DMS79 (cell line): ENCODE measurements at regions not wholly inside any gene's neighbourhood (a gene's known extent, or its start where the extent isn't known, plus 50 kb on each side); places are given as distances from the start of the nearest gene placed in this dataset.
A peak's percentile ranks its signal among the peaks of the same experiment; 100 is the strongest.

ENCODE experiments used
- DNase-seq: peaks from one replicate; lab custom pipeline; 2025; lab: John Stamatoyannopoulos, UW

DNA sequence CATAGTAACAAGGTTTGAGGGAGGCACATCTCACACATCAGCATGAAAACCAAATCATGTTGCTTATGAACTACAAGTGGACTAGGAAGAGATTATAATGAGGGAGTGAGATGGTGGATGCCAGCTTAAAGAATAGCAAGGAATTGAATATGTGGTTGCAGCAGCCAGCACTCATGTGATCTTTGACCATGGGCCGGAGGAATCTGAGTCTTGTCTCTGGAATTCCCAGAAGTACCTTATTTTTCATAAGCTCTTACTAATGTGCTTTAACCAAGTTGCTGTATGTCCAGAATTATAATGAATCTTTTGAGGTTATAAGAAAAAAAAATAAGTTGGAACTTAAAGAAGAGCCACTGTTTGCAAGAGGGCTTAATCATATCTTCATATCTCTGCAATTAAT is 97.0 kb downstream of the DISP1 start:
- DNase-seq = no peak

- DNase-seq = no peak
Measured at GRCh38 chr1:222912730-222913129, 97.9 kb downstream of the DISP1 start.

DNA sequence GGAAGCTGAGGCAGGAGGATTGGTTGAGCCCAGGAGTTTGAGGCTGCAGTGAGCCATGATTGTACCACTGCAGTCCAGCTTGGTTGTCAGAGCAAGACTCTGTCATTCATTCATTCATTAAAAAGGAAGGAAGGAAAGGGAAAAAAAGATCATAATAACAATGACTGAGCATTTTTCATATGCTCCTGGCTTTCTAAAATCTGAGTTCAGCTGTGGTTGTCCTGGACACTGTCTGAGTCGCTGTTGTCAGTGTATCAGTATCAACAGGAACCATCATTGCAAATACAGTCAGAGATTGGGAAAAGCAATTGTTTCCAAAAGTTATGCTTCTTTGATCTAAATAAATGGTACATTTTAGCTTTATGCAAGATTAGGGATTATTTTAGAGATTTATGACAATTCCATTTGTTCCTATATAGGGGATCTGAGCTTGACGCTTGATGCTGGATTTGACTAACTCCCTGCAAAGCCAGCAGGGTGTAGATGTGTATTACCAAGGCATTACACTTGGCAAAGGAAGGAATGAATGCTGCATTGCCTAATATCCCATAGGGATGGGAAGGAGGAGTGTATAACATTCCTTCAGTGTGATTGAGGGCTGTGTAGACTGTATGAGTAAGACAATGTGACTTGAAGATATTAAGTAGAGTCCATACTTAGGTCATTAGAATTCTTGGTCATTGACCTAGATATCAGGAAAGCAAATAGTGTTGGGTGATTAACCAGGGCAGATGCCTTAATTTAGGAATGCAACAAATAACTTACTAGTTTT is 100.2 kb downstream of the DISP1 start:
- no peak for DNase-seq

DNA sequence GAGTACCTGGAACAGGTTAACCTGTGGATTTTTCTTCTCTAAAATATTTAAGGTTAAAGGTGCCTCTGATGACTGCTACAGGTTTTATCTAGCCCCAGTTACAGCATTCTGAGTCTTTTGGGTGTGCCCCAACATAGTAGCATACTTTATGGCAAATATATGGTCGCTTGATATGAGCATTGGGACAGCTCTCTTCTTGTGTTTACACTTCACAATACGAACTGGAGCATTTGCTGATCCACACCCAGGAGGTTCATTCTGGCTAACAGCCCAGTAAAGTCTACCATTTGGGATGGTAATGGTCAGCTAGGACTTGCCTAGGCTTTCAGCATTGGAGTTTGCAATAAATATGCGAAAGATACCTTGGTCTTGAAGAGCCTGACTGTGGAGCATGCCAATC is 101.3 kb downstream of the DISP1 start:
- no peak for DNase-seq

GRCh38 chr1:222918801-222919477 is 104.1 kb downstream of the DISP1 start:
- DNase-seq = no peak

DNA sequence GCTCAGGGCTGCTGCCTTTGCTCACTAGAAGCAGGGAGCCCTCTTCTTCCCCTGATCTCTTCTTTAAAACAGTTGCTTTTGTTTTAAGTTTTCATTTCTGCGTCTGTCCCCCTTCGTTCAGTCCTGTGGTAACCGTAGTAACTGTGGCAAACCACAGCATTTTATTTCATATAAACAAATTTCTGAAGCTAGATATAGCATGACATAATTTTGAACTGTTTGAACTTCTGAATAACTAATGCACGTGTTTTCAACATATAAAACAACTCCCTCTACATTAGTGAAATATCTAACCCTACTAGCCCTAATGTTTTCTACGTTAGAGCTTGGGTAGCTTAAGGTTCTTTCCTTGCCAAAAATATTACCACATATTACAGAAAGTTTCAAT is 104.6 kb downstream of the DISP1 start:
- DNase-seq = no peak

DNA sequence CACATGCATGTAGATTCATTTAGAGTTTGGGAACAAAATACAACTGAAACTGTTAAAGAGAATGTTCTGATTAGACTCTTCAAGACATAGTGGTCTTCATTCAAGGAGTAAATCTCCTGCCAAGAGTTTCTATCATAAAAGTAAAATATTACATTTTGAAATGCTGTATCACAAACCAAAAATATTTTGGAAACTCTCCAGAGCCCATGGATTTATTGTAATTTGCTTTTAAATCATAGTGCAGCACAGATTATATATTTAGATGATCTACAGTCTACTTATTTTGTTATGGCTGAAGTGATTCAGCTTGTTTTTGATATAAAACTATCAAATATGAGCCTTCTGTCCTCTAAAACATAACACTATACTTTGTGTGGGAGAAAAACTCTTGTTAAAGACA is 105.3 kb downstream of the DISP1 start:
- DNase-seq = no peak

GRCh38 chr1:222921945-222922344 is 107.1 kb downstream of the DISP1 start:
- DNase-seq = no peak

DNA sequence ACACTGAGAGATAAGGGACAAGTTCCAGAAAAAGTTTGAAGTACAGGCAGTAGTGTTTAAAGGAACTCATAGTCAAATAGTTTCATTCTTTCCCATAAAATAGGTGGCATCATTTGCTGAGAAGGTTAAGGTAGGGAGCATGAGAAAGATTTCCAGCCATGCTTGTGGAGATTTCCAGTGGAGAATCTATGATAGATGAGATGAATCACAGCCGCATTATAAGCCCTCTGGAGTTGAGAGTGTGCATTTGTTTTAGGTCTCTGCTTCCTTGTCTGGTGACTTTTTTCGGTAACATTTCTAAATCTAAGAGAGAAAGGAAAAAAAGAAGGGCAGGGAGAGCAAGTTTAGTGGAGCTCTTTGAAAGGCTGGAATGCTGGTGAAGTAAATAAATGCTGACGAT is 108.7 kb downstream of the DISP1 start:
- DNase-seq = no peak

- no peak for DNase-seq
Measured at GRCh38 chr1:222924136-222924706, 109.4 kb downstream of the DISP1 start.

DNA sequence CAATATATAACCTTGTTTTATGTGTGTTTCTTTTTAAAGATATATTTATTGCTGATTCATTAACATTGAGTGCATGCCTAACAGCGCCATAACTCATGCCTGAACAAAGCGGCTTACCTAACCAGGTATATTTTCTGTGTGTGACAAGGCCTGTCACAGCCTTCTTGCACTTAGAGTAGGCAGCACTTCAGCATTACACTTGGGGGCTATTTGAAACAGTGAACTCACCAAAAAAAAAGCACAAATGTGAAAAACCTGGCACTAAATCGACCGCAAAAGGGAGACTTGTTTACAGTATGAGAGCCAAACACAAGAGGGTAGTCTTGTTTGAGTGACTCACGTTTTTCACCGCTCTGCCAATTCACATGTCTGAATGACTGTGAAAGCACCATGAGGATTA is 111.7 kb downstream of the DISP1 start:
- DNase-seq = peak; percentile 87

DNA sequence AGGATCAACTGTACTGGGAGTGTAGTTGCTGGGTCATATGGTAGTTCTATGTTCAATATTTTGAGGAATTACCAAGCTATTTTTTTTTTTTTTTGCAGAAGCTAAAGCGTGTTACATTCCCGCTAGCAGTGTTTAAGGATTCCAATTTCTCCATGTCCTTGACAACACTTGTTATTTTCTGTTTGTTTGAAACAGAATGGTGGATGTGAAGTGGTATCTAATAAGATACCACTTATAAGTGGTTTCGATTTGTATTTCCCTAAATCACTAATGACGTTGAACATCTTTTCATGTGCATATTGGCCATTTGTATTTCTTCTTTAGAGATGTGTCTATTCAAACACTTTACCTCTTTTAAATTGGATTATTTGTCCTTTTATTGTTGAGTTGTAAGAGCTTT is 112.2 kb downstream of the DISP1 start:
- no peak for DNase-seq

DNA sequence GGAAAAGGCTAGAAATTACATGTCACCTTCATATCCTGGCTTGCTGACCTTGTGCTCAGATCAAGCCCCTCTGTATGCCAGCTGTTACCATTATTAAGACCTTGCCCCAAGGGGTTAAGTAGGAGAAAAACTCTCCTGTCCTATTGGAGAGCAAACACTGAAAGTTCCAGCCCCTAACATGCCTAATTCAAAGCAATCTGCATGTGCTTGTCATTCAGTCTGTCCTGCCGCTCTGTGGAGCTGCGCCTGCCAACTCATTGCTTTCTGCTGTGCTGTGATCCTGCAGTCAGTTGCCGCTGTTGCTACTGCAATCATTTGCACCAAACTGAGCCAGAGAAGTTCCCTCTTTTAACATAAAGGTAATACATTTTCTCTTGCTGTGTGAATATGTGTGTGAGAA is 113.4 kb downstream of the DISP1 start:
- DNase-seq = no peak

DNA sequence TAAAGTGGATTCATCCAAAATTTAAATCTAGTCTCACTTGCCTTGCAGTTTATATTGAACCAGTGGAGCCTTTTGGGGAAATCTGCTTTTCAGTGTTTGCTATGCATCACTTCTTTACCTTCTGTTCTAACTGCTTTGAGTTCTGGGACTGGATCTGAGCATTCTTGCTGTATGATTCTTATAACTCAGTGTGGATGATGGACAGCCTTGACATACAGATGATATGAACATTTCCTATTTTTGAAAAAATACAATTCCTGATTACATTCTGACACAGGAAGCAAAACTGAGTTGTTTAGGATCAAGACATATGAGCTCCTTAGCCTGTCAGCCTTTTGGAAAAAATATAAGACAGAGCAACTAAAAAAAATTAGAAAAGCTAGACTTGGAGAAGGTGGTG is 115.2 kb downstream of the DISP1 start:
- DNase-seq = no peak

GRCh38 chr1:222931023-222931422 is 116.2 kb downstream of the DISP1 start:
- DNase-seq = no peak

GRCh38 chr1:222933273-222933672 is 118.4 kb downstream of the DISP1 start:
- DNase-seq = no peak

GRCh38 chr1:222935239-222935900 is 120.5 kb downstream of the DISP1 start:
- no peak for DNase-seq

- no peak for DNase-seq
Measured at GRCh38 chr1:222936042-222936441, 121.2 kb downstream of the DISP1 start.

DNA sequence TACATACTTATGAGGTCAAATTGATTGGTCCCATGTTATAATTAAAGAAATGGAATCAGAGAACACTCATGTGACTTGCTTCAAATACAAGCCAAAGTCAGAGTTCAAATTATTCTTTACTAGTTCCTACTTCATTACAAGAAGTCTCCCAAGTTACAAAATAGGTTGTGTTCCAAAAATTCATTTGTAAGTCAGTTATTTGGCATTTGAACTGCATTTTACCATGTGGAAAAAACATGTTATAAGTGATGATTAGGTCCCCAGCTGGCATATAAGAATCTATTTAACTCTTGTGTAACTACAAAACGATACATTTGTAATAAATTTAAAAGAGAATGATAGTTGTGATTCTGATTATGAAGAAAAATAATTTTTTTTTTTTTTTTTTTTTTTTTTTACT is 124.1 kb downstream of the DISP1 start:
- no peak for DNase-seq

DNA sequence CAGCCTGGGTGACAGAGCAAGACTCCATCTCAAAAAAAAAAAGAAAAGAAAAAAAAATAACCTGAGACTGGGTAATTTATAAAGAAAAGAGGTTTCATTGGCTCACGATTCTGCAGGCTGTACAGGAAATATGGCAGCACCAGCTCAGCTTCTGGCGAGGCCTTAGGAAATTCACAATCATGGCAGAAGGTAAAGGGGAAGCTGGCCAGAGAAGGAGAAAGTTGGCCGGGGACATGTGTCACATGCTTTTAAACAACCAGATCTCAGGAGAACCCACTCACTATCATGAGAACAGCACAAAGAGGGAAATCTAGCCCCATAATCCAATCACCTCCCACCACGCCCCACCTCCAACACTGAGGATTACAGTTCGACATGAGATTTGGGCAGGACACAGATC is 125.3 kb downstream of the DISP1 start:
- no peak for DNase-seq

DNA sequence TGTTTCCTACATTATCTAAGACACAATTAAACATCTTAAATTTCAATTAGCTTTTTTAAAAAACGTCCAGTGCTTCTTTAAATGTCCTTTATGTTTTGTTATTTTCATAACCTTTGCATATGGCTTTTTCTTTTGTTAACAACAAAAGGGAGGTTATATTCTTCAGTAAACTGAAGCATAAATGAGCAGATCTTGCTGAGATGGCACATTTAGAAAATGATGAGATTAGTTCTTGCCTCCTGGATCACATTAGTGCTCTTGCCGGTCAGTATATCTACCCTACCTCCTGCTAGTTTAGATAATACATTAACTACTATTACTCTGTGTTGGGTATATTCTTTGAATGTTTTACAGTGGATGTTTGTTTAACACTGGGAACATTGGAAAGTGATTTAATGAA is 126.1 kb downstream of the DISP1 start:
- DNase-seq = no peak

- no peak for DNase-seq
Measured at GRCh38 chr1:222941425-222941824, 126.6 kb downstream of the DISP1 start.

- no peak for DNase-seq
Measured at GRCh38 chr1:222946436-222946835, 131.6 kb downstream of the DISP1 start.
